ENCODE measurements at regions not wholly inside any gene's neighbourhood (a gene's known extent, or its start where the extent isn't known, plus 50 kb on each side); places are given as distances from the start of the nearest gene placed in this dataset.

- TF ChIP-seq, protein P1, sequence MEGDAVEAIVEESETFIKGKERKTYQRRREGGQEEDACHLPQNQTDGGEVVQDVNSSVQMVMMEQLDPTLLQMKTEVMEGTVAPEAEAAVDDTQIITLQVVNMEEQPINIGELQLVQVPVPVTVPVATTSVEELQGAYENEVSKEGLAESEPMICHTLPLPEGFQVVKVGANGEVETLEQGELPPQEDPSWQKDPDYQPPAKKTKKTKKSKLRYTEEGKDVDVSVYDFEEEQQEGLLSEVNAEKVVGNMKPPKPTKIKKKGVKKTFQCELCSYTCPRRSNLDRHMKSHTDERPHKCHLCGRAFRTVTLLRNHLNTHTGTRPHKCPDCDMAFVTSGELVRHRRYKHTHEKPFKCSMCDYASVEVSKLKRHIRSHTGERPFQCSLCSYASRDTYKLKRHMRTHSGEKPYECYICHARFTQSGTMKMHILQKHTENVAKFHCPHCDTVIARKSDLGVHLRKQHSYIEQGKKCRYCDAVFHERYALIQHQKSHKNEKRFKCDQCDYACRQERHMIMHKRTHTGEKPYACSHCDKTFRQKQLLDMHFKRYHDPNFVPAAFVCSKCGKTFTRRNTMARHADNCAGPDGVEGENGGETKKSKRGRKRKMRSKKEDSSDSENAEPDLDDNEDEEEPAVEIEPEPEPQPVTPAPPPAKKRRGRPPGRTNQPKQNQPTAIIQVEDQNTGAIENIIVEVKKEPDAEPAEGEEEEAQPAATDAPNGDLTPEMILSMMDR (IDR thresholded peaks at IDR 0.05): no peak
- DNase-seq (ENCODE audit: low spot score) (no peak), ATAC-seq (ENCODE audit: low FRiP score) (no peak)
Measured at GRCh38 chr20:10724449-10725173, 50.8 kb upstream of the JAG1 start.

DNA sequence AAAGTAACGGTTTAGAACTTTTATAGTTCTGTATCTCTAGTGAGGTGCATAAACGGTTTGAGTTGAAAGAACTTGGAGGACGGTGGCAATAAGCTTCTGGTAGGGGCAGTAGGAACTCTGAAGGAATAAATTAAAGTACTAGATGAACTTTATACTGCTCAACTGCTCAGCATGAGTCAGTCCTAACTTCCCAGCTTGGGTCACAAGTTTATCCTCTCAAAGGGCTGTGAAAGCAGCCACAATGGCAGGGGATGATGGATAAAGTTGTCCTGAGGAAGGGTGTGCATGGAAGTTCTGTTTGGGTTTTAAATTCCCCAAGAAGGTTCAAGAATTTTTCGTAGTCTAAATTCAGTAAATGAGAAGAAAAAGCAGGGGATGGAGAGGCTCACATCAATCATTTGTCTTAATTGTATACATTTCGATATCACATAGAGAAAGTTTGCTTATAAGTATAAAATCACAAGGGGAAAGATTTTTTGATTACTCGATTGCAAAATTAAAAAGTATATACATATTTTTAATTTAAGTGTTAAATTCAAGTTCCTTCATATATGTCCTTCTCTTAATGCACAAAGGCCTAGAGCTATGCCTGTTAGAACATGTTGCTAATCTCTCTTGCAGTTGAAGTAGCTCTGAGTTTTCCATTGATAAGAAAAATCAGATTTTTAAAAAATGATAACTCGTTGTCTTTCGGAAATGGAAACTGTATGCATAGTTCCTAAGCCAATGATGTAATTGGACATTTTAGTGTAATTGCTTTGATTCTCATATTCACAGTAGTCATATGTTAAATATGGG lies 55.3 kb upstream of the JAG1 start:
- ATAC-seq (ENCODE audit: low FRiP score): no peak

DNA sequence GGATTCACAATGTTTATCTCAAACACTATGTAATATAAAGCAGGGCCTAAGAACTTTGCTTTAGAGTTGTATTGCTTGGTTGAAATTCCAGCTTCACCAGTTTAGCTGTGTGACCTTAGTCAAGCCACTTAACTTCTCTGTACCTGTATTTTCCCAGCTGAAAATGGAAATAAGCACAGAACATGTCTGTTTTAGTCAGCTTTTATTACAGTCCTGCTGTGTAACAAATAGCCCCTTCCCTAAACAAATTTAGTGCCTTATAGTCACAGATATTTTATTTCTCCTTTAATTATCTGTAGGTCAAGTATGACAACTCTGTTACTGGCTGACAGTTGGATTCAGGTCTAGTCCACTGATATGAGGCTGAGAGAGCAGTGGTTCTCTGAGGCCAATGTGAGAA lies 56.0 kb upstream of the JAG1 start:
- TF ChIP-seq, protein P1 (IDR thresholded peaks at IDR 0.05): no peak
- no peak for DNase-seq (ENCODE audit: low spot score)
- no peak for ATAC-seq (ENCODE audit: low FRiP score)

More for the DNA sequence above, 55.3 kb upstream of the JAG1 start:
- DNase-seq (ENCODE audit: low spot score): no peak
- TF ChIP-seq, protein P1 (IDR thresholded peaks at IDR 0.05): no peak

GRCh38 chr20:10730629-10731183 lies 56.9 kb upstream of the JAG1 start:
- ATAC-seq (ENCODE audit: low FRiP score) (no peak), DNase-seq (ENCODE audit: low spot score) (no peak)
- TF ChIP-seq, protein P1 (IDR thresholded peaks at IDR 0.05): no peak

DNA sequence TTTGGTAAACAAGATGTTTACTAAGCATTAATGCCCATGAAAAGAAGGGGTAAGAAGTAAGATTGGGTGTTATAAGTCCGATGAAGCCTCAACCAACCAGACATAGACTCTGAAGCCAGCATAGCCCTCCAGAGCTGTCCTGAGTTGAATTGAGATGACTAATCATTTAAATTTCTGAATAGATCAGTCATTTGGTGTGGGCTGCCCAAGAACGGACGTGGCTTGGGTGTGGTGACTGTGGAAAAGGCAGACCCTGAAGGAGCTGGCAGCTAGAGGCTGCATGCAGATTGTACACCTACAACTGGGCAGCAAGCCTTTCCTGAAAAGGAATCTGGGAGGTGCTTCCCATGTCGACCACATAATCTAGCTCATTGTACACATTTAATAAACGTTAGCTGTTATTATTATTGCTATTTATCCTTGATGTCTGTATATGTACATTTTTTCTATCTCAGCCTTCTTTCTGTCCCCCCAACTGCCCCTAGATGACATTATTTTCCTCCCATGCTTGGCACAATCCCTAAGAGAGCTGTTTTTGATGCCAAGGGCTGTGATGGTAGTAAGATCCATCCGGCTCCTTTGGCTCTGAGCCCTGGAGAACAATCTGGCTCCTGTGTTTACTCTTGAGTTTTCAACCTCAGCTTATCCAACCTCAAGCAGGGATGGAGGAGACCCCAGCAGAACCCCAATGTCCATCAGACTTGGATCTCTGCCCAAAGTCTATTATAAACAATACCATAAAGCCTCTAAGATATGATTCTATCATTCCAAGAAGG lies 57.6 kb upstream of the JAG1 start:
- TF ChIP-seq, protein P1 (IDR thresholded peaks at IDR 0.05): no peak
- ATAC-seq (ENCODE audit: low FRiP score) (no peak), DNase-seq (ENCODE audit: low spot score) (no peak)

GRCh38 chr20:10733122-10733521 lies 59.3 kb upstream of the JAG1 start:
- ATAC-seq (ENCODE audit: low FRiP score) (no peak), DNase-seq (ENCODE audit: low spot score) (no peak)

More at GRCh38 chr20:10733122-10733521, 59.3 kb upstream of the JAG1 start:
- TF ChIP-seq, protein P1 (IDR thresholded peaks at IDR 0.05): no peak

Measured in omental fat pad (tissue), 3 donors.